HG03439 (cell line): ENCODE measurements at regions not wholly inside any gene's neighbourhood (a gene's known extent, or its start where the extent isn't known, plus 50 kb on each side); places are given as distances from the start of the nearest gene placed in this dataset.
"Not testable (repeated sequence)": the region's sequence is repeated elsewhere in the genome, so short reads cannot be mapped to it uniquely, and the experiment has no call there.

Source experiments
- ATAC-seq: cut with Tn5 transposase; IDR thresholded peaks from one replicate; pipeline ENCODE4 v1.9.1; 2021; ENCODE audit warnings: mild to moderate bottlenecking, moderate library complexity; ENCODE audit not compliant: unreplicated experiment

DNA sequence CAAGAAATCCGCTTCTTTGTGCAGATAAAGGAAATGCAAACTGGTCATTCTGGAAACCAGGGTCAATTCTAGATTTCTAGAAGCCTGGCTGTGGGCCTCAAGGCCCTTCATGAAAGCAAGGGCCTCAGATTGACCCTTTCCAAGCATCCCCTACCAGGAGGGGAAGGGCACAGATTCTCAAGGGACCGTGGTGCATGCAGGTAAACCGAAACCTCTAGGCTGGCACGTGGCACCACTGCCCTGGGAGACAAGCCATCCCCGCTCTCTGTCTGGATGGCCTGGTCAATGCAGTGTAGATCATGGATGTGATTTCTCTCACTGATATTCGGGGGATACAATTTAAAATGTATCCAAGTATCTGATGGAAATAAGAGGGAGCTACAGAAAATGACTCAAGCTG is 69.4 kb downstream of the TOMM20 start:
- no peak for ATAC-seq

DNA sequence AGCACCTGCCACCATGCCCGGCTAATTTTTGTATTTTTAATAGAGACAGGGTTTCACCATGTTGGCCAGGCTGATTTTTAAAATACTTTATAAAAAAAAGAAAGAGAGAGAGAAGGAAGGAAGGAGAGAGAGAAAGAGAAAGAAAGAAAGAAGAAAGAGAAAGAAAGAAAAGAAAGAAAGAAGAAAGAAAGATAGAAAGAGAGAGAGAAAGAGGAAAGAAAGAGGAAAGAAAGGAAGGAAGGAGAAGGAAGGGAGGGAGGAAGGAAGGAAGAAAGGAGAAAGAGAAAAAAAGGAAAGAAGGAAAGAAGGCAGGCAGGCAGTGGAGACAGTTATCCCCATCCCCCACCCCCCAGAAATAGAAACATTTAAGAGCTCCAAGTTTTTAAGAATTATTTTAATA is 69.9 kb downstream of the TOMM20 start:
- ATAC-seq = no peak

DNA sequence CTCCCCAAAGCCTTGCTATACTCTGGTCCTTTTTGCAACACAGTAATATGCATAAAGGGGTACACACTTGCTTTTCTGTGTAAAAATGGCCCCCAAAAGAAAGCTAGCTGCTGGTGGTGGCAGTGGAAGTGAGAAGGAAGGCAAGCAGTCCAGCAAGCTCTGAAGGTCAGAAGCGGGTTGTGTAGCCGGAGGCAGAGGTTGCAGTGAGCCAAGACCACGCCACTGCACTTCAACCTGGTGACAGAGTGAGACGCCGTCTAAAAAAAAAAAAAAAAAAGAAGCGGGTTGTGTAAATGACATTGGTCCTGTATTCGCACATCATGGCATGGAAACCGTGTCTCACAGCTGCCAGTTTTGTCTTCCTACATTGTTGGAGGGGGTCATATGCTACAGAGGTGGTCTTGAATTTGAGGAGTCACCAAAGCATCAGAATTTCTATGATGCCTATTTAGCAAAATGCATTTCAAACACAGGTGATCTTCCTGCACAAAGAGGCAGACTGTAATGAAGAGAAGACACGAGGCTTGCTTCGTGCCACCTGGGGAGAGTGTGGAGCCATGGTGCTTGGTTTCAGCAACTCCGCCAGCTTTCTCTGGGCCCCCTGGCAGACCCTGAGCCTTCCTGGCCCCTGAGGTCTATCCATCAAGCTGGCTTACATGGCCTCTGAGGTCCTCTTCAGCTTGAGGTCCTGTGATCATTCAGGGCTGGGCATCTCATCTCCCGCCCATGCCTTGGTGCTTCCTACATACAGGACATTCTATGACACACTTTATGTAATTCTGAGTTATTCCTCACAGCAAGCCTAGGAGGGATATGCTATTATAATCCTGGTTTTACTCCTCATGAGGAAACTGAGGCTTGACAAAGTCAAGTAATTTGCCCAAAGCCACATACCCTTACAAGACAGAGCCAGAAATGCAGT is 71.0 kb downstream of the TOMM20 start:
- no peak for ATAC-seq

DNA sequence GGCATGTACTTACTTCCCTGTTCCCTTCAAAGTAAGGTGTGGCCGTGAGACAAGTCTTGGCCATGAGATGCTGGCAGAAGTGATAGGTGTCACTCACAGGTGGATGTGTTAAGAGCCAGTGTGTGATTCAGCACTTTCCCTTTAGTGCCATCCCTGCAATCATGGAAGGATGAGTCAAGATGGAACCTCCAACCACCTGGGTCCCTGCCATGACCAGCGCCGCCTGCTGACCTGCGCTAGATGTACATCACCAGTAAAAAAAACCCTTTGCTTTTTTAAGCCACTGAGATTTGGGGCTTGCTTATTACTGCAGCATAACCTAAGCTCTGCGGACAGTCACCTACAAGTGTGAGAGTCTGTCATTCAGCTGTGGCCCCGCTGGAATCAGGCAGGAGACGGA is 71.7 kb downstream of the TOMM20 start:
- ATAC-seq = no peak

DNA sequence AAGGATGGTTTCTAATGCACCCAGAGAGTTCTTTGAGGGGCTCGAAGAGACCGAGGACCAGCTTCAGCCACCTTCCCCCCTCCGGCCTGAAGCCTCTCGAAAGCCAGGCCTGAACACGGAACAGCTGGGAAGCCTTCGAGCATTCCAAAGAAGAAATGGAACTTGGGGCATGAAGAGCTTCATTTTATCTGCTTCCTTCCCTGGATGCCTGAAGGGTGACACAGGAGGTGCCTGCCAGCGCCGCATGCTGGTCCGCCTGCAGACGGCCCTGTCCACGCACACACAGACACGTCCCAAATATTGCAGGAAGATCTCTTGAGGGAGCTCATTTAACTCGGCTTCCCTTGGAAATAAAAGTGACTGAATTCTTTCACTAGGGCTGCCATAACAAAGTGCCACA is 73.7 kb downstream of the TOMM20 start:
- no peak for ATAC-seq

DNA sequence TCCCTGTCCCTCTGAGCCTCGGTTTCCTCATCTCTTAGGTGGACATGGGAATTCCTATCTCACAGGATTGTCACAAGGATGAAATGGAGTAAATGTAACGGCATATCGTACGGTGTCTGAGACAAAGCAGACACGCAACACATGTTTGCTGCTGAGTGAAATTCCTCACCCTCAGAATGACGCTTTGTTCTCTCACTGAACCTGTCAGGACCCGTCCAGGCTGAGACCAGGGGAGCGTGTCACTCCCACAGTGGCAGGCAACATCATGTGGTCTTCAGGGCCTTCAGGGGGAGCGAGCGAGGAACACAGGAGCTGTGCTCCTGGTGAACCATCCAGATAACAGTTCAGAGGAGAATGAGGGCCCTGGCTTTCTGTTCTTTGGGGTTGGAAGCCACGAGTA is 74.2 kb downstream of the TOMM20 start:
- no peak for ATAC-seq

DNA sequence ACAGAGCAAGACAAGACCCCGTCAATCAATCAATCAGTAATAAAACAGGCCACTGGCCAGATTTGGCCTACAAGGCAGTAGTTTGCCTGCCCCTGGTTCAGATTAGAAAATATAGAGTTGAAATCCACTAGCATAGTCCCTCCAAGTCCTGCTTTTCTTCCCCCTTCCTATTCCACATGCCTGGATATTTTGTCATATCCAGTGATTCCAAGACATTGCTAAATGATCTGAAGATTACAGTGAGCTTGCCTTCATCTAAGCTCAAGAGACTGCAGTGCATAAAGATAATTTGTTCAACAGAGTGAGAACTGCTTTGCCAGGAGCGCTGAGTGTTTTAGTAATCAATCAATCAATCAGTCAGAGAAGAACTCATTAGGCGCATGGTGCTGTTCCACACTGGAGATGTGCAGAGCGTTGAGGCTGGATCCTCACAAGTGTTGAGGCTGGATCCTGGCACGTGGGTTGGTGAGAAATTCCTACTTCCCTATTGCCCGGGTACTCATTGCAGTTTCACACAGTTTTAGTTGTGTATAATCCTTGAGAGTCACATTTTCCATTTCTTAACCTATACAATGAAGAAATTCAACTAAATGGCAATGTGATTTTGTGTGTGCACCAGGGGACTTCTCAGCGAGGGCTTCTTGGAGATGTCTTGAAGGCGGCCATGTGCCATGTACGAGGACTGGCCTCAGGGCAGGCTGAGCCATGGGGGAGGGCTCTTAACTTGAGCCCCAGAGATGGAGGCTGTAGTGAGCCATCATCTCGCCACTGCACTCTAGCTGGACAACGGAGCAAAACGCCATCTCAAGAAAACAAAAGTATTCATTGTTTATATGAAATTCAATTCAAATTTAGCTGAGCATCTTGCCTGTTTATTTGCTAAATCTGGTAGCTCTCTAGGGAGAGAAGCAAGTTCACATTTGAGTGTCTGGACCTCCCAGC is 76.3 kb downstream of the TOMM20 start:
- no peak for ATAC-seq

DNA sequence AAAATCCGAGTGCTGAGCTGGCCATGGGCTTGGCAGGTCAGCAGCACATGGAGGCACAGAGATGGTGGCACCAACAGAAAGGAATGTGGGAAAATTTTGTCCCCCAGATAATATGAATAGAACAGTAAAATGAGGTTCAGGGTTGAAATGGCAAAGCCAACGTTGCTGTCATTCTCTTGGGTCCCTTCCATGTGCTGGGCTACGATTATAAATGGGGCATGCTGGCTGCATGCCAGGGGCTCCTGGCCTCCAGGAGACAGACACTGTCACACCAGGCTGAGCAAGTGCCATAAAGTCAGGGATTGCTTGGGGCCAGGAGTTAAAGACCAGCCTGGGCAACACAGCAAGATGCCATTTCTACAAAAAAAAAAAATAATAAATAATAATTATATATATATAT is 77.1 kb downstream of the TOMM20 start:
- no peak for ATAC-seq

DNA sequence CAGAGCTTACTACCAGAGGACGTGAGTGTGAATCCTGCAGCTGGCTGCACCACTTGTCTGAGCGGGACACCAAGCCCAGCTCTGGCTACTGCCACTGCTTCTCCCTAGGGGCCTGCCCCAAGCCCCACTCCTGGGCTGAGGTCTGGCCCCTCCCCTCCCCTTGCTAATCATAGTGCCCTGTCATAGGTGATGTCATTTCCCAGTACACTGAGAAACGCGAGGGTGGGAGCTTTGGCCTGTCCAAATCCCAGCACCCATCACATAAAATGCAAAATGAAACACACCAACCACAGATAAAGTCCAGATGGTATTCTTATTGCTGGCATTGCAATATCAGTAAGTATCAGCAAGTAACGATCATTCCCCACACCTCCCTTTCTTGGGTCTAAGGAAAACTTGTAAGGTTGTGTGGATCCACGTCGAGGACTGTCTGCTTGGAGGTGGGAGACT is 77.7 kb downstream of the TOMM20 start:
- ATAC-seq = no peak

DNA sequence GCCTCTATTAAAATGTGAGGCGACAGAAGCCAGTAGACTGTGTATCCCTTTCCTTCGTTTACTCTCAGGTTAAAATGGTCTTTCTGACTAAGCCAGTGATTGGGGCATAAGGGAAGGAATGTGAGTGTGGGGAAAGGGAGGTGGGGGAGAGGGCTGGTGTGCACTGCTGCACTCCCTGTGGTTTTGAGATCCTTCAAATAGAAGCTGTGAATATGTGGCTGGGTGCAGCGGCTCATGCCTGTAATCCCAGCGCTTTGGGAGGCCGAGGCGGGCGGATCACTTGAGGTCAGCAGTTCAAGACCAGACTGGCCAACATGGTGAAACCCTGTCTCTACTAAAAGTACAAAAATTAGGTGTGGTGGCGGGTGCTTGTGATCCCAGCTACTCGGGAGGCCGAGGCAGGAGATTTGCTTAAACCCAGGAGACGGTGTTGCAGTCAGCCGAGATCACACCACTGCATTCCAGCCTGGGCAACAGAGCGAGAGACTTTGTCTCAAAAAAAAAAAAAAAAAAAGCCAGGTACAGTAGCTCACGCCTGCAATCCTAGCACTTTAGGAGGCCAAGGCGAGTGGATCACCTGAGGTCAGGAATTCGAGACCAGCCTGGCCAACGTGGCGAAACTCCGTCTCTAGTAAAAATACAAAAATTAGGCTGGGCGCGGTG is 78.8 kb downstream of the TOMM20 start:
- ATAC-seq = not testable (repeated sequence)

DNA sequence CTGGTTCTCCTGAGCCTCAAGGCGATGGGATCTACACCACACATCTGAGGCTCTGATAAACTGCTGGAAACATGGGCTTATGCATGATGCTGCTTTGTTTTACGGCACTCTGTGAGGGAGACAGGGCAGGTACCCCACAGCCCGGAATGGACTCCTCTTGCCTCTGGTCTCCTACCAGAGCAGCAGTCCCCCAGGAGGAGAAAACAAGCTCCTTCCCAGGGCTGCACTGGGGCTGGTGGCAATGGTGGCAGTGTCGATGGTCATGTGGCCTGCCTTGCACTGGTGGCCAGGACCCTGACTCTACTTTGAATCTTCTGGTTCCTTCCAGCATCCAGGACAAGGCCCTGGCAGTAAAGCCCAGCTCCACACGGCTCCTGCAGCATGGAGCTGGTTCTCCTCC is 79.4 kb downstream of the TOMM20 start:
- ATAC-seq = no peak

DNA sequence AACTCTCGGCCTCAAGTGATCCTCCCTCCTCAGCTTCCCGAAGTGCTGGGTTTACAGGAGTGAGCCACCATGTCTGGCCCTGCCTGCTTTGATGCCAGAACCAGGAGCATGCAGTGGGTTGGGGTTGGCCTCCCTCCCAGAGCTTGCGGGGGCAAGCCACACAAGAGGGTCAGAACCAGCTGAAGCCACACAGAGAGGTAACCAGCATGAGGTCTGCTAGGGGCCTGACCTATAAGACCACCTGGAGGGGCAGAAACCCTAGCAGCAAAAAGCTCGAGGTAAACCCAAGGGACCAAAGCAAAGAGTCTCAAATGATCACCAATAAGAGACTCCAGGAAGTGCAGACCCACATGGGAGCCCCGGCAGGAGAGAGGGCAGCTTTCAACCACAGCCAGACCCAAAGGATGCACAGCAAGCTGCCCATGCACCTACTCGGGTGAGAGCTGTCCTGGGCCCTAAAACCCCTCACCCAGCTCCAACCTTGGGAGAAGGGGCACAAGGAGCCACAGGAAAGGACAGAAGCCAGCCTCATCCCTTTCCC is 81.2 kb downstream of the TOMM20 start:
- ATAC-seq = no peak

DNA sequence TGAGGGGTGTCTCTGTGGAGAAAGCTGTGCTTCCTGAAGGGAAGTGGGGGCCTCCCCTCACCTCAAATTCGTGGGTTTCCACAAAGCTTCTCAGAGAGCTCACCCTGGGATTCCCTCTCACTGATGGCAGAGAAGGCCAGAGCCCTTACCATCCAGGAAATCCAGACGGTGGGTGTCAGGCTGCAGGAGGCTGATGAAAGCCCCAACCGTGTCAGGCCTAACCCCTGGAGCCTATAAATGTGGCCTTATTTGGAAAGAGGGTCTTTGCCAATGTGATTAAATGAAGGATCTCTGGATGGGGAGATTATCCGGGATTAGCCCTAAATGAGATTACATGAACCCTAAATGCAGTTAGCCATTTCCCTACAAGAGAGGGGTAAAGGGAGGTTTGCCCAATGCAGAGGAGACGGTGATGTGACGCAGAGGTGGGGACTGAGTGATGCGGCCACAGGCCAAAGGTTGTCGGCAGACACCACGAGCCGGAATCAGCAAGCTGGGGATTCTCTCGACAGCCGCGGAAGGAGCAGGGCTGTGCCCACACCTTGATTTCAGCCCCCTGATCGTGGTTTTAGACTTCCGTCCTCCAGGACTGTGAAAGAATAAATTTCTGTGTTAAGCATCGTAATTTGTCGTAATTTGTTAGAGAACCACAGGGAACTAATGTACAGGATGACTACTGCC is 82.6 kb downstream of the TOMM20 start:
- ATAC-seq = no peak

DNA sequence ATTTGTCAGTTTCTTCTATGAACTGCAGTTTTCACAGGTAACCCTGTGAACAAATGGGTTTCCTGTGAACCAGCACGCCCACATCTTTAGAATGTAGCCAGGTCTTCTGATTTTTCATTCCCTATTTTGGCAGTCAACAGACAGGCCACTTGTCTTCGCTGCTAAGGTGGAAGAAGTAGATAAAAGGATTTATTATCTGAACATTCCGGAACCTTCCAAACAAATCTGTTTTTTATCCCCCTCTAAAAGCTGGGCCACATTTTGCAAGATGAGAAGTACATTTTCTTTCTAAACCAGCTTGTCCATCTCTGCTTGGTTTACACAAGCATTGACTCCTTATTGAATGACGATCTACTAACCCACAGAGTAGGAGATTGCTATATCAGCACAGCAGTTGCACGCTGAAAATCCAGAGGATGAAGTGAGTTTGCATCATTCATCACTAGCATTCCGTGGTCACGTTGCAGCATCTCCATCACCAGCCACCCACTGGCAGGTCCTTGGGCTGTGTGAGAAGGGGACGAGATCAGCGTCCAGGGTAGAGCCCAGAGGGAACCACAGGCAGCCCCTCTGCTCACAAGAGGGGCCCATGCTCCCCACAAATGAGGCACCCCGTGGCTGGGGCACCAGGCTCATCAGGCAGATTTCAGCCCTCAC is 83.5 kb downstream of the TOMM20 start:
- ATAC-seq = no peak

DNA sequence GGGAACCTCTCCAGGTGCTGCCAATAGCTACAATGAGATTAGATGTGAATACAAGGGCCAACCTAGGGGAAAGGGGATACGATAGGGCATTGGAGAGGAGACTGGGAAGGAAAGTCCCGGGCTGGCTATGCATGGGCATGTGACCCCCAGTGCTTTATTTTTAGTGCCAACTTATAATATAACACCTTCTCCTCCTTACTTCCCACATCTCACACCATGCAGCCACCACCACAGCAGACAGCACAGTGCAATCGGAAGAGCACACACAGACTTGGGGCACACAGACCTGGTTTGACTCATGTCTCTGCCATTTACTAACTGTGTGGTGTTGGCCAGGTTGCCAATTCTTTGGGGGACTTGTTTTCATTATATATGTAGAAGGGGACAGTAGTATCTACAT is 85.4 kb downstream of the TOMM20 start:
- ATAC-seq = no peak

DNA sequence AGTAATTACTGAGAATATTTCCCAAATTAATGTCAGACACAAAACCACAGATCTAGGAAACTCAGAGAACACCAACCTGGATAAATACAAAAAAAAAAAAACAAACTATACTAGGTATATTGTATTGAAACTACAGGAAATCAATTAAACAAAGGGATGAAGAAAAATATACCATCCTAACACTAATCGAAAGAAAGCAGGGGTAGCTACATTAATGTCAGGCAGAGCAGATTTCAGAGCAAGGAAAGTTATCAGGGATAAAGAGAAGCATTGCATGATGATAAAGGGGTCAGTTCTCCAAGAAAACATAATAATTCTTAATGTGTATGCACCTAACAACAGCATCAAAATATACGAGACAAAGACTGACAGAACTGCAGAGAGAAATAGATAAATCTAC is 89.9 kb downstream of the TOMM20 start:
- no peak for ATAC-seq

DNA sequence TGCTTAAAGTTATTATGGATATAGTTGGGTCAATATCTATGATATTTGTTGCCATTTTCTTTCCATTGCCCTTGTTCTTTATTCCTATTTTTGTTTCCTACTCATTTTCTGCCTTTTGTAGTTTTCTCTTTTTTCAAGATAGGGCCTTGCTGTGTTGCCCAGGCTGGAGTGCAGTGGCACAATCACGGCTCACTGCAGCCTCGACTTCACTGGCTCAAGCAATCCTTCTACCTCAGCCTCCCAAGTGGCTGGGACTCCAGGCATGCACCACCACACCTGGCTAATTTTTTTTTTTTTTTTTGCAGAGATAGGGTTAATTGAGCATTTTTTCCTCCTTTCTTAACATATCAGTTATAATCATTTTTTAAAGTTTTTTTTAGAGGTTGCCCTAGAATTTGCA is 92.7 kb downstream of the TOMM20 start:
- ATAC-seq = no peak

DNA sequence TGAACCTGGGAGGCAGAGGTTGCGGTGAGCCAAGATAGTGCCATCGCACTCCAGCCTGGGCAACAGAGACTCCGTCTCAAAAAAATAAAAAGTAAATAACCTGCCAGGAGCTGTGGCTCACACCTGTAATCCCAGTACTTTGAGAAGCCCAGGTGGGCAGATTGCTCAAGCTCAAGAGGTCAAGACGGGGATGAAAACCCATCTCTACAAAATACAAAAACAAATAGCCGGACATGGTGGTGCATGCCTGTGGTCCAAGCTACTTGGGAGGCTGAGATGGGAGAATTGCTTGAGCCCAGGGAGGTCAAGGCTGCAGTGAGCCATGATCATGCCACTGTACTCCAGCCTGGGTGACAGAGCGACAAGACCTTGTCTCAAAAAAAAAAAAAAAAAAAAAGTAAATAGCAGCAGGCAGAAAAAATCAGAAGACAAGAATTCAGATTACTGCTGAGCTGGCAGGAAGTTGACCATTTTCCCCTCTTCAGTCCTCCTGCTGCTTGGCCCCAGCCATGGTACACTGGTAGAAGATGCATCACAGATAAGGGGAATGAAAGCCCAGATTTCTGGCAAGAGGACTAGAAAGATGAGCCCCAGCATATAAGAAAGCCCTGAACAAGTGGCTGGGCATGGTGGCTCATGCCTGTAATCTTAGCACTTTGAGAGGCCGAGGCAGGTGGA is 97.6 kb downstream of the TOMM20 start:
- no peak for ATAC-seq

DNA sequence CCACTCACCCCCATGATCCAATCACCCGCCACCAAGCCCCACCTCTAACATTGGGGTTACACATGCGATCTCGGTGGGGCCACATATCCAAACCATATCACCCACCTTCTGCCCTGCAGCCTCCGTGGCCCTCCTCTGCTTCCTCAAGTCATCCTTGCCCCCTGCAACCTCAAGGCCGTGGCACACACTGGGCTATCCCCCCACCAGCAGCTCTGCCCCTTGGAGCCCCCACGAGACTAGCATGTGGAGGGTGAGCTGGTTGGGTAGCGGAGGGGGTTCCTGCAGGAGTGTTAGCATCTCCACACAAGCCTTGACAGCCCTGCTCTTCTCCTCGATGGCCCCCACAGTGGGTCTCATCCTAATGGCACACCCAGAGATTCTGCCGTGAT is 100.8 kb downstream of the TOMM20 start:
- no peak for ATAC-seq
